Breast epithelium (tissue), 3 donors: ENCODE measurements at regions not wholly inside any gene's neighbourhood (a gene's known extent, or its start where the extent isn't known, plus 50 kb on each side); places are given as distances from the start of the nearest gene placed in this dataset.

Experiments used
- POLR2AphosphoS5 ChIP-seq, 3 donors: sonication (generic); formaldehyde crosslinking; IDR thresholded peaks; one replicate each; pipeline ENCODE4 v1.6.1; 2017; ENCODE audit warnings: antibody characterized with exemption in 3 of 3
- TF ChIP-seq, protein P1 (sequence below), 3 donors: fragments of 450-650 bp; IDR thresholded peaks; one replicate each; pipeline ENCODE4 v1.5.1; 2016 to 2017; ENCODE audit warnings: antibody characterized with exemption in 3 of 3, mild to moderate bottlenecking in 3 of 3, moderate library complexity in 3 of 3

DNA sequence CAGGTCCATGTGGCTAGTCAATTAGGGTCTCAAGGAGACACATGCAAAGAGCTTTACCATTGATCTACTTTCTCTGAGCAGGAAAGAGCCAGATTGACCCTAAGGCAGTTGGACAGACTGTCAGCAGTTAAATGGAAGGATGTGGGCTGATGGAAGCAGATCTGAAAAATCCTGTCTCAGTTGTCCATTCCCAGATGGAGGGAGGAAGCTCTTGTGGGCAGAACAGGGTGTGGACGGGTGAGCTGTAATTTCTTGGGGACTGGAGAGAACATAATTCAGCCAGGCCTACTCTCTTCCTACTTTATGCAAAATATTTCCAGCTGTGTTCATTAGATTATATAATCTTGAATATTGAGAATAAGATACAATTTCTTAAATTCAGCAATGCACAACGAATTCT is 163.6 kb downstream of the GNAT3 start:
- TF ChIP-seq, protein P1, sequence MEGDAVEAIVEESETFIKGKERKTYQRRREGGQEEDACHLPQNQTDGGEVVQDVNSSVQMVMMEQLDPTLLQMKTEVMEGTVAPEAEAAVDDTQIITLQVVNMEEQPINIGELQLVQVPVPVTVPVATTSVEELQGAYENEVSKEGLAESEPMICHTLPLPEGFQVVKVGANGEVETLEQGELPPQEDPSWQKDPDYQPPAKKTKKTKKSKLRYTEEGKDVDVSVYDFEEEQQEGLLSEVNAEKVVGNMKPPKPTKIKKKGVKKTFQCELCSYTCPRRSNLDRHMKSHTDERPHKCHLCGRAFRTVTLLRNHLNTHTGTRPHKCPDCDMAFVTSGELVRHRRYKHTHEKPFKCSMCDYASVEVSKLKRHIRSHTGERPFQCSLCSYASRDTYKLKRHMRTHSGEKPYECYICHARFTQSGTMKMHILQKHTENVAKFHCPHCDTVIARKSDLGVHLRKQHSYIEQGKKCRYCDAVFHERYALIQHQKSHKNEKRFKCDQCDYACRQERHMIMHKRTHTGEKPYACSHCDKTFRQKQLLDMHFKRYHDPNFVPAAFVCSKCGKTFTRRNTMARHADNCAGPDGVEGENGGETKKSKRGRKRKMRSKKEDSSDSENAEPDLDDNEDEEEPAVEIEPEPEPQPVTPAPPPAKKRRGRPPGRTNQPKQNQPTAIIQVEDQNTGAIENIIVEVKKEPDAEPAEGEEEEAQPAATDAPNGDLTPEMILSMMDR (IDR thresholded peaks at IDR 0.05), result no peak
- no peak for TF ChIP-seq POLR2AphosphoS5 (IDR thresholded peaks at IDR 0.05)
